Fibroblast of lung (primary cell): ENCODE measurements at regions not wholly inside any gene's neighbourhood (a gene's known extent, or its start where the extent isn't known, plus 50 kb on each side); places are given as distances from the start of the nearest gene placed in this dataset.

Source experiments
- CTCF ChIP-seq, 2 donors: IDR thresholded peaks in 1 of 2; conservative IDR thresholded peaks in 1 of 2; 1 replicate in 1 of 2; 2 replicates in 1 of 2; pipeline ENCODE4 v1.5.1; 2011 to 2012; ENCODE audit warnings: low read length in 2 of 2, control low read depth in 1 of 2, inconsistent platforms in 1 of 2, low read depth in 1 of 2, mild to moderate bottlenecking in 1 of 2
- EZH2 ChIP-seq: IDR thresholded peaks from 2 replicates; pipeline ENCODE4 v1.5.1; 2012; ENCODE audit warnings: low read length, control low read depth, mild to moderate bottlenecking; ENCODE audit errors: missing control alignments

- no peak for TF ChIP-seq EZH2
- TF ChIP-seq CTCF (conservative IDR thresholded peaks at IDR 0.05 in 1 of 2, IDR thresholded peaks at IDR 0.05 in 1 of 2; ENCODE audit: low read depth in 1 of 2, low read length in 2 of 2): no peak
Measured at GRCh38 chr6:74638412-74638811, 567.4 kb downstream of the COL12A1 start.
